Liver (tissue), 3 donors: ENCODE measurements at regions not wholly inside any gene's neighbourhood (a gene's known extent, or its start where the extent isn't known, plus 50 kb on each side); places are given as distances from the start of the nearest gene placed in this dataset.
"Not testable (repeated sequence)": the region's sequence is repeated elsewhere in the genome, so short reads cannot be mapped to it uniquely, and the experiment has no call there.

Source experiments
- EGR1 ChIP-seq, 2 donors: IDR thresholded peaks; 2 replicates each; pipeline ENCODE4 v1.6.1; 2016 to 2018; ENCODE audit warnings: antibody characterized with exemption in 2 of 2, low read depth in 2 of 2
- FOXA2 ChIP-seq: IDR thresholded peaks from 2 replicates; pipeline ENCODE4 v1.6.1; 2016; ENCODE audit warnings: antibody characterized with exemption
- GABPA ChIP-seq, 2 donors: IDR thresholded peaks in 1 of 2; conservative IDR thresholded peaks in 1 of 2; 2 replicates each; pipeline ENCODE4 v1.6.1; 2016; ENCODE audit warnings: antibody characterized with exemption in 2 of 2, mild to moderate bottlenecking in 1 of 2, moderate library complexity in 1 of 2
- HNF4A ChIP-seq, 2 donors: conservative IDR thresholded peaks; 2 replicates each; pipeline ENCODE4 v1.6.1; 2016; ENCODE audit warnings: antibody characterized with exemption in 2 of 2, mild to moderate bottlenecking in 2 of 2
- MAX ChIP-seq: IDR thresholded peaks from 2 replicates; pipeline ENCODE4 v1.6.1; 2016; ENCODE audit warnings: antibody characterized with exemption
- RAD21 ChIP-seq, 2 donors: IDR thresholded peaks; 2 replicates each; pipeline ENCODE4 v1.6.1; 2016; ENCODE audit warnings: antibody characterized with exemption in 2 of 2, mild to moderate bottlenecking in 2 of 2
- TF ChIP-seq, protein P1 (sequence below): fragments of 150-350 bp; IDR thresholded peaks from 2 replicates; pipeline ENCODE4 v1.5.1; 2017; ENCODE audit warnings: improper control_type of control experiment, low read depth, low read length; ENCODE audit not compliant: missing input control
- TF ChIP-seq, protein P2 (sequence below): IDR thresholded peaks from 2 replicates; pipeline ENCODE4 v1.6.1; 2016; ENCODE audit warnings: antibody characterized with exemption, mild to moderate bottlenecking
- donor health status: healthy.
- donor health status: healthy.

- TF ChIP-seq, protein P1, sequence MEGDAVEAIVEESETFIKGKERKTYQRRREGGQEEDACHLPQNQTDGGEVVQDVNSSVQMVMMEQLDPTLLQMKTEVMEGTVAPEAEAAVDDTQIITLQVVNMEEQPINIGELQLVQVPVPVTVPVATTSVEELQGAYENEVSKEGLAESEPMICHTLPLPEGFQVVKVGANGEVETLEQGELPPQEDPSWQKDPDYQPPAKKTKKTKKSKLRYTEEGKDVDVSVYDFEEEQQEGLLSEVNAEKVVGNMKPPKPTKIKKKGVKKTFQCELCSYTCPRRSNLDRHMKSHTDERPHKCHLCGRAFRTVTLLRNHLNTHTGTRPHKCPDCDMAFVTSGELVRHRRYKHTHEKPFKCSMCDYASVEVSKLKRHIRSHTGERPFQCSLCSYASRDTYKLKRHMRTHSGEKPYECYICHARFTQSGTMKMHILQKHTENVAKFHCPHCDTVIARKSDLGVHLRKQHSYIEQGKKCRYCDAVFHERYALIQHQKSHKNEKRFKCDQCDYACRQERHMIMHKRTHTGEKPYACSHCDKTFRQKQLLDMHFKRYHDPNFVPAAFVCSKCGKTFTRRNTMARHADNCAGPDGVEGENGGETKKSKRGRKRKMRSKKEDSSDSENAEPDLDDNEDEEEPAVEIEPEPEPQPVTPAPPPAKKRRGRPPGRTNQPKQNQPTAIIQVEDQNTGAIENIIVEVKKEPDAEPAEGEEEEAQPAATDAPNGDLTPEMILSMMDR = not testable (repeated sequence)
- TF ChIP-seq, protein P2, sequence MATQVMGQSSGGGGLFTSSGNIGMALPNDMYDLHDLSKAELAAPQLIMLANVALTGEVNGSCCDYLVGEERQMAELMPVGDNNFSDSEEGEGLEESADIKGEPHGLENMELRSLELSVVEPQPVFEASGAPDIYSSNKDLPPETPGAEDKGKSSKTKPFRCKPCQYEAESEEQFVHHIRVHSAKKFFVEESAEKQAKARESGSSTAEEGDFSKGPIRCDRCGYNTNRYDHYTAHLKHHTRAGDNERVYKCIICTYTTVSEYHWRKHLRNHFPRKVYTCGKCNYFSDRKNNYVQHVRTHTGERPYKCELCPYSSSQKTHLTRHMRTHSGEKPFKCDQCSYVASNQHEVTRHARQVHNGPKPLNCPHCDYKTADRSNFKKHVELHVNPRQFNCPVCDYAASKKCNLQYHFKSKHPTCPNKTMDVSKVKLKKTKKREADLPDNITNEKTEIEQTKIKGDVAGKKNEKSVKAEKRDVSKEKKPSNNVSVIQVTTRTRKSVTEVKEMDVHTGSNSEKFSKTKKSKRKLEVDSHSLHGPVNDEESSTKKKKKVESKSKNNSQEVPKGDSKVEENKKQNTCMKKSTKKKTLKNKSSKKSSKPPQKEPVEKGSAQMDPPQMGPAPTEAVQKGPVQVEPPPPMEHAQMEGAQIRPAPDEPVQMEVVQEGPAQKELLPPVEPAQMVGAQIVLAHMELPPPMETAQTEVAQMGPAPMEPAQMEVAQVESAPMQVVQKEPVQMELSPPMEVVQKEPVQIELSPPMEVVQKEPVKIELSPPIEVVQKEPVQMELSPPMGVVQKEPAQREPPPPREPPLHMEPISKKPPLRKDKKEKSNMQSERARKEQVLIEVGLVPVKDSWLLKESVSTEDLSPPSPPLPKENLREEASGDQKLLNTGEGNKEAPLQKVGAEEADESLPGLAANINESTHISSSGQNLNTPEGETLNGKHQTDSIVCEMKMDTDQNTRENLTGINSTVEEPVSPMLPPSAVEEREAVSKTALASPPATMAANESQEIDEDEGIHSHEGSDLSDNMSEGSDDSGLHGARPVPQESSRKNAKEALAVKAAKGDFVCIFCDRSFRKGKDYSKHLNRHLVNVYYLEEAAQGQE = not testable (repeated sequence)
- TF ChIP-seq FOXA2; GABPA (IDR thresholded peaks at IDR 0.05 in 1 of 2, conservative IDR thresholded peaks at IDR 0.05 in 1 of 2); EGR1 (IDR thresholded peaks at IDR 0.05; ENCODE audit: low read depth in 2 of 2); MAX; HNF4A (conservative IDR thresholded peaks at IDR 0.05); RAD21 (IDR thresholded peaks at IDR 0.05): not testable (repeated sequence)
Measured at GRCh38 chr1:120273363-120273762, 97.0 kb upstream of the SEC22B start.
